Skeletal muscle tissue (tissue), 4 donors: ENCODE measurements at regions not wholly inside any gene's neighbourhood (a gene's known extent, or its start where the extent isn't known, plus 50 kb on each side); places are given as distances from the start of the nearest gene placed in this dataset. TPM values are rescaled to one million over a fixed set of nuclear protein-coding genes. Genes with fewer than 3 reads are reported as not detected.

ENCODE experiments used
- H3K27ac ChIP-seq: one replicate; pipeline ENCODE4 v1.7.0; 2013; ENCODE audit warnings: mild to moderate bottlenecking, low read depth, low read length, inconsistent platforms
- H3K27me3 ChIP-seq, 3 donors: one replicate each; pipeline ENCODE4 v1.7.0; 2013; ENCODE audit warnings: low read length in 3 of 3; ENCODE audit not compliant: control insufficient read depth in 3 of 3, insufficient read depth in 3 of 3
- H3K36me3 ChIP-seq, 3 donors: one replicate each; pipeline ENCODE4 v1.7.0; 2013; ENCODE audit warnings: low read length in 3 of 3; ENCODE audit not compliant: control insufficient read depth in 3 of 3, insufficient read depth in 3 of 3
- H3K4me1 ChIP-seq, 3 donors: one replicate each; pipeline ENCODE4 v1.7.0; 2013; ENCODE audit warnings: low read length in 3 of 3, mild to moderate bottlenecking in 3 of 3; ENCODE audit not compliant: control insufficient read depth in 3 of 3, insufficient read depth in 3 of 3
- H3K4me3 ChIP-seq, 3 donors: one replicate each; pipeline ENCODE4 v1.7.0; 2013; ENCODE audit warnings: low read length in 3 of 3
- H3K9ac ChIP-seq, 3 donors: one replicate each; pipeline ENCODE4 v1.7.0; 2013; ENCODE audit warnings: low read length in 3 of 3, mild to moderate bottlenecking in 3 of 3, moderate library complexity in 2 of 3, low read depth in 1 of 3
- H3K9me3 ChIP-seq, 3 donors: one replicate each; pipeline ENCODE4 v1.7.0; 2013; ENCODE audit warnings: low read length in 3 of 3; ENCODE audit not compliant: control insufficient read depth in 3 of 3
- small RNA-seq: library from RNA; depleted of rRNA; stranded (forward); fragments of <200 nt; gene quantifications from one replicate; pipeline ENCODE3, GENCODE V24; 2014
- donor health status: Osteomylitis.

- H3K4me1 ChIP-seq: no peaks in the 10 kb centered on the region
- H3K9ac ChIP-seq: no peak overlapping the region
- no peaks in the 10 kb centered on the region for H3K36me3 ChIP-seq
- H3K9me3 ChIP-seq: peaks cover 0 to 4% (median 0%) of the 10 kb centered on the region in 3 donors
- no peak overlapping the region for H3K4me3 ChIP-seq
- H3K27me3 ChIP-seq: no peaks in the 10 kb centered on the region
- no peak overlapping the region for H3K27ac ChIP-seq
Measured at GRCh38 chr6:71236926-71237434, 51.6 kb upstream of the OGFRL1 start.

- H3K4me3 ChIP-seq: no peak overlapping the region
- no peaks in the 10 kb centered on the region for H3K27me3 ChIP-seq
- H3K4me1 ChIP-seq: no peaks in the 10 kb centered on the region
- no peak overlapping the region for H3K27ac ChIP-seq
- no peaks in the 10 kb centered on the region for H3K36me3 ChIP-seq
- H3K9me3 ChIP-seq: peaks cover 0 to 4% (median 2%) of the 10 kb centered on the region in 3 donors
- no peak overlapping the region for H3K9ac ChIP-seq
Measured at GRCh38 chr6:71238351-71238750, 50.3 kb upstream of the OGFRL1 start.

Small RNA genes in the stretch of these regions (small RNA-seq; reads per million reads assigned to genes)
- gene RF00012: not detected
- gene RNU6-411P: not detected
